GM19099 (cell line): ENCODE measurements at regions not wholly inside any gene's neighbourhood (a gene's known extent, or its start where the extent isn't known, plus 50 kb on each side); places are given as distances from the start of the nearest gene placed in this dataset.

ENCODE experiments used
- POLR2A ChIP-seq: IDR thresholded peaks from 3 replicates; pipeline ENCODE4 v1.6.1; 2011; ENCODE audit warnings: low read depth; ENCODE audit not compliant: insufficient read length; ENCODE audit errors: extremely low read depth

GRCh38 chr17:71166311-71166710, 954.5 kb upstream of the SOX9 start:
- no peak for TF ChIP-seq POLR2A

DNA sequence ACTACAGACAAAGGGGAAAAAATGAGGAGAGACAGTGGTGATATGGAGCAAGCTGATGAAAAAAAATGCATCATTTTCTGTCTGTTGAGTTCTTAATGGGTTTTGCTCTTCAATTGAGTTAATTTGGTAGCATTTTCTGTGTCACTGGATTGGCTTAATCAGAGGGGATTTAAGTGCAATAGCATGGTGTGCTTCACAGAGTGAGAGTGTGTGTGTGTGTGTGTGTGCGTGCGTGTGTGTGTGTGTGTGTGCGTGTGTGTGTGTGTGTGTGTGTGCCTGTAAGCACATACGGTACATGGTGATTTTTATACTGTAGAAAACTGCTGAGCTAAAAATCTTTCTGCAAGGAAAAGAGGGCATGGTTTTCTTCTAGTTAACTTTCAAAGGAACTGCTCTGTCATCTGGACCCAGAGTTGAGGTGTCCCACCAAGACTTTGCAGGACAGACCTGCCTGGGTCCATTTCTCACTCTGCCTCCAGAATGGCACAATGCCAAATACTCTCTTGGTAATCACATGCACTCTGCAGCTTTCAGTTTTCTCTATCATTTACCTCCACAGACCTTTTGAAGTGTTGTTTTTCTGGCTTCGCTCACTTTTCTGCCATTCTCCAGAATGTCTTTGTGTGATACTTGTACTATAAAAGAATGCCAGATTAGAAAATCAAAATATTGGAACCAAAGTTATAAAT, 952.6 kb upstream of the SOX9 start:
- TF ChIP-seq POLR2A, result no peak

GRCh38 chr17:71170070-71170469, 950.8 kb upstream of the SOX9 start:
- no peak for TF ChIP-seq POLR2A

DNA sequence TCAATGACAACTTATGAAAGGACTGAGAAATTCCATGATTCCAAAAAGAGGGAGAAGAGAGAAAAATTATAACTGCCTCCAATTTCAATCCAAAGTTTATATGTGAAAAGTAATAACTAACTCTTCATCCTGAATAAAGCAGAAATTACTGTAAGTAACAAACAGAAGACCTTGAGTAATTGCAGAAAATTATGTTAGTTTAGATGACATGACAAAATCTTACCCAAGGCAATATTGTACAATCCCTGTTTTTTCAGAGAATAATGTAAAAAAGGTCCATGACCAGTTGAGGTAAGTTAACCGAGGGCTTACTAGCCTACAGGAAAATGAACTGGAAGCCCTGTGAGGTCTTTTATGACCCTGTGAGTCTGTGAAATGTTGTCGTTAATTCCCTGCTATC, 949.5 kb upstream of the SOX9 start:
- no peak for TF ChIP-seq POLR2A

- no peak for TF ChIP-seq POLR2A
These were observed 946.8 kb upstream of the SOX9 start for GRCh38 chr17:71173991-71174390.

GRCh38 chr17:71176331-71176730, 944.5 kb upstream of the SOX9 start:
- TF ChIP-seq POLR2A, result no peak

DNA sequence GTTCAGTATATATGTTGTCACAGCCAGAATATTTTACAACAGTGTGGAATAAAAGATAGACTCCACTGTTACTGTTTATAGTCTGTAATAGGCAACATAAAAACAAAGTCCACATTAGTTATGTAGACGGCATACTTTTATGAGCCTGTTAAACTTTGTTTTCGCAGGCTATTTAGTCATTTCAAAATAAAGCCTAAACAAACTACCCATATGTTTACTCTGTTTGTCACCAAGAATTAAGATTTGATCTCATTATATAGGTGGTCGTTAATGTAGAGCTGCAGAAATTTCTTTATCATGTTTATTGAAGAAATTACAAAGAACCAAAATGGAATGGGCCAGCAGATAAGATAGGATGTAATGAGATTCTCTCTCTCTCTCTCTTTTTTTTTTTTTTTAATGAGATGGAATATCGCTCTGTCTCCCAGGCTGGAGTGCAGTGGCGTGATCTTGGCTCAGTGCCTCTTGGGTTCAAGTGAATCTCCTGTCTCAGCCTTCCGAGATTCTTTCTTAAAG, 943.8 kb upstream of the SOX9 start:
- TF ChIP-seq POLR2A, result no peak

GRCh38 chr17:71180801-71181385, 939.9 kb upstream of the SOX9 start:
- TF ChIP-seq POLR2A, result no peak

DNA sequence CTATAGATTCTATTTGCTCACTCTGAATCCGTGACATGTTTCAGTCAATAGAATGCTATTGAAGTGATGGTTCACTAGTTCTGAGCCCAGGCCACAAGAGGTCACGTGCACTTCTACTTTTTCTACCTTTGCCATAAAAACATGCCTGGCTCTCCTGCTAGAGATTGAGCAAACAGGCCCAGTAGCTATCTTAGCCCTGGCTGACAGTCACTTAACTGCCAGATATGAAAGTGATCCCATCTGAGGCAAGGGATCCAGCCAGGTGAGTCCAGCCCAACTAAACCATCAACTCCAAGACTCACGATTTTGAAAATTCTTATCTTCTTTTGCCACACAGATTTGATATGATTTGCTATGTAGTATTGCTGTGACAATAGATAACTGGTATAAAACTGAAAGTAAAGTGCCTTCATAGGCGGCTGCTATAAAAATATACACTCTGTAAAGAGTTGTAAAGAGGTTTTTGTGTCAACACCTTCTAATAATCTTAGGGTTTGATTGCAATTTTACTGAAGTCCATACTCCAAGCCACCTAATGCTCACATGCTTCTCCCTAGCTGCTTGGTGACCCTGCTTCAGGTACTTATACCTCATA, 937.7 kb upstream of the SOX9 start:
- no peak for TF ChIP-seq POLR2A

GRCh38 chr17:71184716-71185115, 936.1 kb upstream of the SOX9 start:
- TF ChIP-seq POLR2A, result no peak

GRCh38 chr17:71187145-71187878, 933.5 kb upstream of the SOX9 start:
- TF ChIP-seq POLR2A, result no peak

DNA sequence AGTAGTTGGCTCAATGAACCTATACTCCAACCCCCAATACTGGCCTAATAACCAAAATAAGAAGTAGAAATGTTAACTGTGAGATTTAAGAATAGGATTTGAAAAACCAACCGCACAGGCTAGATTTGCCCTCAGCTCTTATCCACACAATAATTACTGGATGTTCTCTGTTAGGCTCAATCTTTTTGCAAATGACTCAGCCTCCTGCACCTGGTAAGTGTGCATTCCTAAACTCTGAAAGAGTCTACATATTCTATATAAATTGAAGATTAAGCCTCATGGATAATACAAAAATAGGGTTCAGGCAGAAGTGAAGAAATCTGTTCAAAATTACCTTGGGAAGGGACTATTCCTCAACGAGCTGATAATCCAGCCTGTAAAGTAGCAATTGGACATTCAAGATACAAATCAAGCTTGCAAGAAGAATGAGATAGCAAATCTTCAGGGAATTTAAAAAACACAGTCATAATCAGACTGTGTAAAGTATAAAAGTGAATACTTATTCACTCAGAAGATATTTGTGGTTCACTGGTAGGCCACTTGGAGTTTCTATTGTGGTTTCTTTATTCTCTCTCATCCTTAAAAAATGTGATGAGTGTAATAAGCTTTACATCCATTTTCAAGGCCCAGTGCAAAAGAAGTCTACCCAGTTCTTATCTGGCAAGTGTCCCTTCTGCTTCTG, 931.9 kb upstream of the SOX9 start:
- TF ChIP-seq POLR2A, result no peak

DNA sequence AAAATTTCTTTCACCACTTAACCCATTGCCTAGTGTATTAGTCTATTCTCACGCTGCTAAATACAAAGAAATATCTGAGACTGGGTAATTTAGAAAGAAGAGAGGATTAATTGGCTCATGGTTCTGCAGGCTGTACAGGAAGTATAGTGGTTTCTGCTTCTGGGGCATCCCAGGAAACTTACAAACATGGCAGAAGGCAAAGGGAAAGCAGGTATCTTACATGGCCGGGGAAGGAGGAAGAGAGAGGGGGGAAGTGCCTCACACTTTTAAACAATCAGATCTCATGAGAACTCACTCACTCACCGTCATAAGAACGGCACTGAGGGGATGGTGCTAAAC, 931.4 kb upstream of the SOX9 start:
- no peak for TF ChIP-seq POLR2A

DNA sequence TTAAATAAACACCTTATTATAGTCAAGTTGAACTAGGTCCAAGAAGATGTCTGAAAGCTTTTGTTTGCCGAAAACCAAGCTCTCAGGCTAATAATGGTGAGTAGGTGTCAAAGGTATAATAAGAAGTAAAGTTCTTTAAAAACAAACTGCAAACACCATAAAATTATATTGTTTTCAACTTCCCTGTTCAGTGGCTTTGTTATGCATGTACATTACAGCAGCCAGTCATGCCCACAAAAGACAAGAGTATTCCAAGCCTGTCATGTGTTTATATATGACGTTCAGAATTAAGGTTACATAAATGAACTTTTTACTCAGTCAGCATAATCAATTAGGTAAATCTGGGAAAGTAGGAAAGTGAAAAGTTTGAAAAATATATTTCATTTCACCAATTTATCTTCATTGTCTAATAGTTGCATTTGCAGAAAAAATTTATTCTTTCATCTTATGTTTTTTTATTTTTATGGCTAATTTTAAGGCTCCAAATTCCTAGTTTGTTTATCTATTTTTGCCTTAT, 928.7 kb upstream of the SOX9 start:
- TF ChIP-seq POLR2A, result no peak

DNA sequence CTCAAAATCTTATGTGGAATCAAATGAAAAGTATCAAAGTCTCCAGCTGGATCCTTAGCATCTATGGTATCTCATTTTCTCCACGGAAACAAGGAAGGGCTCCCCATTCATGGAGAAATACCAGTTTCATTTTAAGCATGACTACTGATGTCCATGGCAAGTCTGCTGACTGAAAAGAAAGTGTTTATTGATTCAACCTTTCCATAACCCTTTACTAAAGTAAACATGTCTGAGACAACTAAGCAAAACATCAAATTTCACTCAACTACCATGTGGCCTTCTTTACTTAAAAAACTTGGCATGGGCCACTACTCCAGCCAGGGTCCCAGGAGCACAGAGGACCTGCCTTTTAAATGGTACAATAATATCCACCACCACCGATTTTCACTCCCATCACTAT, 928.0 kb upstream of the SOX9 start:
- no peak for TF ChIP-seq POLR2A
